Stimulated activated CD8-positive, alpha-beta memory T cell treated with anti-CD3 and anti-CD28 coated beads, Interleukin-15, amount 100 ng/mL, for 1 hour (primary cell): ENCODE measurements at regions not wholly inside any gene's neighbourhood (a gene's known extent, or its start where the extent isn't known, plus 50 kb on each side); places are given as distances from the start of the nearest gene placed in this dataset.

Experiments
- DNase-seq: peaks from one replicate; pipeline ENCODE4 v3.0.0-alpha.2; 2020; ENCODE audit warnings: low read depth

DNA sequence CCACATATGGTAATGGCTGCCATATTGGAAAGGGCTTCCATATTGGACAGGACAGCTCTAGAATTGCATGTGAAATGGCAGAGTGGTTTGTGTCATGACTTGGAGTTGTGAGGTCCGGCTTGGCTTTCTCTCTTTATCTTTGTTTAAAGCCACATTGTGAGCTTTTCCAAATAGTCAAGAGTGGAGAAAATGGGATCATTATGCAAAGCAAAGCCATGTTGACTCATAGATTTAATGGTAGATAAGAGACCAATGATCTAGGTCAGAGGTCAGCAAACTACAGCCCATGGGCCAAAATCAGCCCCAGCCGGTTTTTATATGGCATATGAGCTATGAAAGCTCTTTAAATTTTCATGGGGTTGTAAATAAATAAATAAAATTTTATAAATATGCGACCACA is 449.1 kb downstream of the BCL11B start:
- DNase-seq, result no peak

DNA sequence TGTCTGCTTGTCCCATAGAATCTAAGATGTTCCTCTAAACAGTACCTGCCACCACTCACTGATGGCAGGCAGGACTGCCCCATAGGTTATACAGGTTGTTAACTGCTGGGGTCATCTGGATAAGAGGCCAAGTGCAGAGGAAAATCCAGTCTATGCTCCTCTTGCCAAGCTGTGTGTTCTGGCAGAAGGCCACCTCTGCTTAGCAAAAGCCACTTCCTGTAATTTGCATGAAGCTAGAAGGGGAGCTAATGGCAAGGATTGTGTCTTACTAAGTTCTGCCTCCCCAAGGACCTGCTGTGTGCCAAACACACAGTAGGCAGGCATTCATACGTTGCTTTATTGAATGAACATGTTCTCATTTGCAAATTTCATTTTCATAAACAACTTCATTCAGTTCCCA is 445.4 kb downstream of the BCL11B start:
- no peak for DNase-seq

DNA sequence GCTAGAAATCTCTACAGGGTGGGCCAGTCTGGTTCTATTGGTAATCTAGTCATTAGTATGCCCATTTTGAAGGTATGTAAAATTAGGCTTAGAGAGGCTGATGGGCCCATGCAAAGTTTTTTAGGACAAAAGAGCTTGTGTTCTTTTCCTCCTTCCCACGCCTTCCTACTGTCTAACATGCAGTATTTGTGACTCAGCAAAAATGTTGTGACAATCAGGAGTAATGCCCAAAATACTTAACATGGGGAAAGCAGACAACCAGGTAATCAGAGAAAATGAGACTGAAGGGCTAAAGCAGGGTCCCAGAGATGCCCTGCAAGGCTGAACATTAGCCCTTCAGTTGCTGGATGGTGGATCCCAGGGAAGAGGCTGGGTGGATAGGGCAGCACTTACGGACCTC is 437.9 kb downstream of the BCL11B start:
- no peak for DNase-seq

DNA sequence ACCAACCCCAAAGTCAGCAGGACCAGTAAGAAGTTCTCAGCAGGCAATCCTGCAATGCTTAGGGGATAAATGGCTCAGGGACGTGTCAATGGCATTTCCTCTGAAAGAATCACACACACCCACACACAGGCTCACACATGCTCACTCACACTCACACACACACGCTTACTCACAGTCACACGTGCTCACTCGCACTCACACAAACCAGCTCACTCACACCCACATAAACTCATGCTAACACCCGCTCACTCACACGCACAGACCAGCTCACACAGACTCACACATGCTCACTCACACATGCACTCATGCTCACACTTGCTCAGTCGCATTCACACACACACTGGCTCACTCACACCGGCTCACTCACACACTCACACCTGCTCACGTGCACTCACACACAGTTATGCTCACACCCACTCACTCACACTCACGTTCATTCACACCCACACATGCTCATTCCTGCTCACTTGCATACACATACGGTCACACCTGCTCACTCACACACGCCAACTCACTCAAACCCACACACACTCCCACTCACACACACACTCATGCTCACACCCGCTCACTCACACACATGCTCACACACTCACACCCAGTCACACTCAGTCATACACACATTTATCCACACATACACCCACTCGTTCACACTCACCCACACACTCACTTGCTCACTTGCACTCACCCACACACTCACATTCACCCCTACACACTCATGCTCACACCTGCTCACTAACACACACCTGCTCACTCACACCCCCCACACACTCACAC is 436.8 kb downstream of the BCL11B start:
- DNase-seq, result no peak

DNA sequence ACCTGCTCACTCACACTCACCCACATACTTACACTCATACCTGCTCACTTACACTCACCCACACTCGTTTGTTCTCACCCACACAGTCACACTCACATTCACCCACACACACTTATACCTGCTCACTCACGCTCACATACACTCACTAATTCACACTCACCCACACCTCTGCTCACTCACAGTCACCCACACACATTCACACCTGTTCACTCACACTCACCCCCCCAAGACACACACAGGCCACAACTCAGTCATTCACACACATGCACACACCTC is 436.2 kb downstream of the BCL11B start:
- no peak for DNase-seq

DNA sequence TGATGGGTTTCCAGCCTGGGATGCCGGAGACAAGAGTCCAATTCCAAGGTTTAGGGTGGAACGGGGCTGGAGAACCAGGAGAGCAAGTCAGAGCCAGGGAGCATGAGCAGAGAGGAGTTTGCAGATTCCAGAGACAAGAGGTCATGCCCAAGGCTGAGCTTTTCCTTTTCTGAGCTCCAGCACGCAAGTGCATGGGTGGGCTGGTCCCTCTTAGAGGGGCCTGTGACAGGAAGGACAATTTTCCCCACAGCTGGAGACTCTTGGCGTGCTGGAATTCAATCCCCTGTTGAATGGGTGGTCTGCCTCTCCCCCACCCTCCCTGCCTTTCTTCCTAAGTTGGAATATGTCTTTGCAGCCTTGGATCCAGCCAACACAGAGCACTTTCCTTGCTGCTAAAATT is 431.9 kb downstream of the BCL11B start:
- DNase-seq, result no peak

DNA sequence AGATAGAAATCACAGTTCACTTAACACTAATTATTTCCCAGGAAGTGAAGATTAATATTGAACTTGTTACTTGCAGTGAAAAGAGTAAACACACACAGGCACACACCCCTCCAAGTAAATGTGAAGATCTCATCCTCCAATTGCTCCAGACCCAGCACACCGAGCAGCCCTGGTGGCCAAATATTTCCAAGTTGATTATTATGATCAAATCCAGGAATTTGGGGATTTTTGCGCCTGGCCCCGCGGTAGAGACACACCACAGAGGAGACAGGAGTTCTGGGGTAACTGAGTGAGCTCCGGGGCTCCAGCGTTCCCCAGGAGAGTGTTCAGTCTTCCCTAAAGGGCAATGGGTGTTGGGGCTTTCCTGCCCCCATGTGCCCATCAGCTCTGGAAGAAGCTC is 431.5 kb downstream of the BCL11B start:
- DNase-seq, result no peak

DNA sequence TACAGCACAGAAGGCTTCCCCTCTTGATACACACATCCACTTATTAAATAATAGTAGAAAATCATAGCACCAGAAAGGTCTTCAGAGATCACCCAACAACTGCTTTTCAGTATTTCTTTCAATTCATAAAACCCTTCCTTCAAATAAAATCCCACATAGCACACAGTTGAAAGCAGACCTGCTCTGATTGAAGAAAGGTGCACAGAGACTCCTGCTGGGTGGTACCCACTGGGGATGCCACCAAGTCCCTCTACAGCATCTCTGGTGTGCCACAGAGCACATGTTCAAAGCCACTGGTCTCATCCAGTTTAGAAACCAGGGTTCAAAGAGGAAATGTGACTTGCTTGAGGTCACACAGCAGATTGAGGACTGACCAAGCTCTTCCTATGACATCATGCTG is 427.5 kb downstream of the BCL11B start:
- no peak for DNase-seq

DNA sequence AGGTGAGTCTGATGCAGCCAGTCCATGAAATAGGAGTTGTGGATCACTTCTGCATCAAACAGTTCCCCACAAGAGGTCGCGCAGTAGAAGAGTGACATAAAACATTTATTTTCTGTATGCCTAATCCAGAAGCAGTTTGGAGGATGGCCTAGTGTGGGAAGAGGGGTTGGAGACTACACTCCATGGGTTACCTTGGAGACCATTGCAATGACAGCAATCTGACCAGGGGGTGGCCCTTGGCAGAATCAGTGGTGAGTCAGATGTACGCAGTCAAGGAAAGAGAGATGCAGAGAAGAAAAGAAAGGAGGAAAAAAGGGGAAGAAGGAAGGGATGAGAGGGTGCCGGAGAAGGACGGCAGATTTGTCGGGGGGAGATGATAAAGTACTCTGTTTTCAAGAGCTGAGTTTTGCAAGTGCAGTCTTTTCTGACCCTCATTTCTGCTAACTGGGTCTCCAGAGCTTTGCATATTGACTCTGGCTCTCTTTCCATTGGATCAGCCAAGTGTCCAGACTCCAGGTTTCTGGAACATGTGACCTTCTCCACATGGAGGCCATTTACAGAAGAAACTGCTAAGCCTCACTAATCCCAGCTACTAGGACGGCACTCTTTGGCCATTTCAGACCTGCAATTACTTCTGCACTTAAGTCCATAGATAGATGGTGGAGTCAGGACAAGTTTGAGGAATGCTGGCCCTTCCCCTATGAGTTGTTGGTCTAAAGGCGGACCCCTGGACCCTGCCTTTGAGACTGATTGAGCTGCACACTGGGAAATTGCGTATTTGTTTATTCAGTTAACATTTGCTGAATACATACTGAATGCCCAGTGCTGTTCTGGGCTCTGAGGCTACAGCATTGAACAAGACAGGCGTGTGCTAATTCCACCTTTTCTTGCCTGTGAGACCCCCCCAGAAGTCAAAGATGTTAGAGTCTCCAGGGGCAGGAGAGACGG is 424.2 kb downstream of the BCL11B start:
- DNase-seq, result no peak

DNA sequence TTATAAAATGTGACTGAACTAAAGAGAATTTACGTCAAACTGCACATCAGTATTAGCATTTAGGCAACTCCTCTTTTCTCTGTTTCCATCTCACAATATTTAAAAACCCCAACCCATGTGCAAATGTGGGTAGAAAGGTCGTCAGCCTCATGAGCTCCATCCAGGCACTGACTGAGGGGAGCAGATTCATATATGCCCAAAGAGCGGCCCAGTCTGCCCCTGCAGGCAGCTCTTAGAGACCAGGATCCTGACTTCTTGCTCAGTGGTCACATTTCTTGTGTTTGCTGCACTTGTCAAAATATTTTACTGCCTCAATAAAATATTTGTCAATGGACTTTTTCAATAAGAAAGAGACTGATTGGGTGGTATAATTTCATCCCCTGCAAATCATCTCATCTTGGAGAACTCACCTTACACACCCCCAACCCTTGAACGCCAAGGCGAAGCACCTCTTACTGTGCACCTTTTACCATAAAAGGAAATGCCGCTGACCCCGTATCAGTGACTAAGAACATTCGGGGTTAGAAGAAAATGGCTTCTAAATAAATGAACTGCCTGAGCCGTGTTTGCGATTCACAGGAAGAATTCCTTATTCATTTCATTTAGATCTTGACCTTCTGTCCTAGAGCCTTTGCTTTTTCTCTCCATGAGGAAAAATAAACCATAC is 418.8 kb downstream of the BCL11B start:
- DNase-seq, result no peak

DNA sequence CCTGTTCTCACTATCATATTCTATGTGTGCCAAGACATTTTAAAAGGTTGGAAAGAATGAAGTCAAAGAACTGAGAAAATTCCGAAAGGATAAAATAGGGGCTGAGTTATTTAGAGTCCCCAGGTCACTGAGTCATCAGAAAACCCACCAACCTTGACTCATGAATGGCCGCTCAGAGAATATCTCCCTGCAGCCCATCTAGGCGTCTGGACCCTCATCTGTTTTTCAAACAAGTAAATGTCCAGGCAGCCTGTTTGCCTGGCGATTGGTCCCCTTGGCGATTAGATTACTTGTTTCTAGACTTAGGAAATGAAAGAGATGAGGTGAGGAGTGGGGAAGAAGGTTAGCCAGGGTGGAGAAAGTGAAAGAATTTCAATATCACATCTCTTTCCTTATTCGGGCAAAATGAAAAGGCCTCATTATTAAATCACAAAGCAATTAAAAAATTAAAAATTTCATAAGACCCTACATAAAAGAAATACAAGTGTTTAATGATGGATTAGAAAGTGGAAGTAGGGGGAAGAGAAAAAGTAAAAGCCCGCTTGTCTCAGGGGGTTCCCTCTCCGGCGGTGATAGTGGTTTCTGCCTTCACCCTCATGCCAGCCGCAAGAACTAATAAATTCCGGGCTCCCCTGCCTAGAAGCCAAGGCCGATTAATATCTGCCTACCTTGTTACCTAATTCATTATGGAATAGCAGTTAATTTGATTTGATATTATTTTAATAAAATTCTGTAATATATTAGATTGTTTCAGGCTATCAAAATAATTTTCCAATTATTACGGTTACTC is 415.9 kb downstream of the BCL11B start:
- no peak for DNase-seq

DNA sequence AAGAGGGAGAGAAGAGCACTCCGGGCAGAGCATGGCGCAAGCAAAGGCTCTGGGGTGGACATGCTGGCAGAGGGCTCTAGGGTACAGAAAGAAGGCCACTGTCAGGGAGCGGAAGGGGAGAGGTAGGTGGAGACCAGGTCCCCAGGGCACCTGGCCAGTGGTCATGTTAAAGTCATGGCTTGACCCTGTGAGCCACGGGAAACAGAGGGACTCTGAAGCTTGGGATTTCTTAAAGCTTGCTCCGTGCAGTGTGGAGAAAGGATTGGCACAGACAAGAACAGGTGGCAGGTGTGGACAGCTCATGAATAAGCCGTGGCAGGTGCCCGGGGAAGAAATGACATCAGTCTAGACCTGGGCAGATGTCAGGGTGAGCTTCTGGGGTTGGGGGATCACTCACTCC is 413.8 kb downstream of the BCL11B start:
- no peak for DNase-seq

DNA sequence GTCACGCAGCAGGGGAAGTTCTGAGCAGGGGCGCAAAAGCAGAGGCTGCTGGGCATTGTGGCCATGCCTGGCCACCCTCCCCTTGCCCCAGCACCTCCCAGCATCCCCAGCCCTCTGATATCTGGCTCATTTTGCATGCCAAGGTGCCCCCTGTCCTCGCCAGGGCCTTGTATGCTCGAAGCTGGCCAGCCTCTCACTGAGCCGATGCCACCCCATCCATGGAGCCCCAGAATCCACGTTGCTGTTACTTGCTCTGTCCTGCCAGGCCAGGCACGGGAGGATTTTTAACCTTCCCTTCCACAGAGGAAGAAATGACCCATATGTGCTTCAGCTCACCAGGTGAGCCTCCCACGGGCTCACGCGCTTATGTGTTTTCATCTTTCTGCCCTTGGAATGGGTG is 413.4 kb downstream of the BCL11B start:
- DNase-seq, result no peak

DNA sequence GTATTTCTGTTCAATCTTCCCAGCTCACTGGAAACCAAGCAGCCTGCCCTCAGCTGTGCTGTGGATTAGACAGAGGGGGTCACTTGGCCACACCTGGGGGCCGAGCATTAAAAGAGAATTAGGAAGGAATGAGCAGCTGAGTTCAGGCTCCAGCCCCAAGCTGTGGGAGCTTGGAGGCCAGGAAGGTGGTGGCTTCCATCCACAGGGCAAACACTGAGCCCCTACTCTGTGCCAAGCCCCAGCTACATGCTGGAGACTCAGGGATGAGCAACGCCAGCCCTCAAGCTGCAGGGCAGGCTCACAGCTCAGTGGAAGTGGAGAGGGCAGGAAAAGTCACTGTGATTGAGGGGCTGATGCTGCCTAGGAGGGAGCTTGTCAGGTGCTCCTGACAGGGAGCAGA is 412.7 kb downstream of the BCL11B start:
- no peak for DNase-seq

DNA sequence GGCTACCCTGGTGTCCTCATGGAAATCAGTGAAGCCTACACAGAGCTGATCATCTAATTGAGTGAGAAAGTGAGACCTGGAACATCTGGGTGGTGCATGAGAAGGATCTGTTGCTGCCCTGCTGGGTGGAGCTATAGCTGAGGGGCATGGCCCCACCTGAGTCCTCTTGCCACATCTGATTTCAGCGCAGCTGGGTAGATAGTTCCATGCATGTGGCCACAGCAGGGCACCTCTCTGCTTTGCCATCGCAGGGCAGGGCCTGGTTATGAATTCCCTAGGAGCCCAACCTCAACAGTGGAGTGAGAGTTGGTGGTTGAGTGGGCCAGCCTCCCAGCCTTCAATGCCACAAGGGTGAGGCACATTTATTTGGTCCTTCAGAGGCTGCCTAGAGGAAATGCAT is 407.8 kb downstream of the BCL11B start:
- no peak for DNase-seq

DNA sequence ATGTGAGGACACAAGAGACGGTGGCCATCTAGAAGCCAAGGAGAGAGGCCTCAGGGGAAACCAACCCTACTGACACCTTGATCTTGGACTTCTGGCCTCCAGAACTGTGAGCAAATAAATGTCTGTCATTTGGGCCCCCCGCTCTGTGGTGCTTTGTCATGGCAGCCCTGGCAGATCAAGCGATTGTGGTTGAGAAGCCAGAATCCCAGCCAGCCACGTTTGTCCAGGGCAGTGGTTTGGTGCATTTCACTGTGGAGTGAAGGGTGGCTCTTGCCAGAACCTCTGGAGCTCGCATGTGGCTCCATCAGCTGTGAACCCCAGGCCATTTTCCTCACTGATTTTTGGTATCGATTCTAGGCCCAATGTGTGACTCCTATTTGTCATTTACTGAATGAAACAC is 404.9 kb downstream of the BCL11B start:
- no peak for DNase-seq

DNA sequence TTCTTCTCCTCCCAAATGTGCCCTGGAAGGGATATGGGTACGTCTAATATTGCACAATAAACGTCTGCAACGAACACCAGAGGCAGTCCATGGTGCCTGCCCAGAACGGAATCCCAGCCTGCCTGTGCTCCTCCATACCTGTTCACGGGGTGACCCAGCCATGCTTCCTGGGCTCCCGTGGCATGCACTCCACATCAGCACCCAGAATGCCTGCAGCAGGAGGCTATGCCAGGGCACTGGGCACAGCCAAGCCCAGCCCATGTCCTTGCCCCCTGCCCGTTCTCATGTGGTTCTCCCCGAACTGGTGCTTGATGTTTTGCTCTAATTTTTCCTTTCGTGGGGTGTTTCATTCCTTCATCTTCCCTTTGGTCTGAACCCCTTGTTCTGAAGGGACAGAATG is 404.3 kb downstream of the BCL11B start:
- DNase-seq, result no peak

DNA sequence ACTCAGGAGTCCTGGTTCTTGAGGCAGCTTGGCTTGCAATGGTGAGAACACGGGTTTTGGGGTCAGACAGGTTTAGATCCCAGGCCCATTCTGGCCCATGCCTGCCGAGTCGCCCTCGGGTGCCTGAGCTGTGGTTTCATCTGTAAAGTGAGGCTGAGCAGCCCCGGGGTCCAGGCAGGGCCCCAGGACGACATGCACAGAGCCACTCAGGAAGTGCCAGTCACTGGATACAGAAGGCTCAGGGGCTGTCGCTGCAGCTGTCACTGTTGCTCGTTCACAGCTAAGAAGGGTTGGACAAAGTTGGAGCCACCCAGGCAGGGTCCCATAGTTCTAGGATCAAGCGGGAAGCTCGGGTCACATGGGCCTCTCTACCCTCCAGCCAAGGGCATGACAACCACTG is 403.1 kb downstream of the BCL11B start:
- no peak for DNase-seq

DNA sequence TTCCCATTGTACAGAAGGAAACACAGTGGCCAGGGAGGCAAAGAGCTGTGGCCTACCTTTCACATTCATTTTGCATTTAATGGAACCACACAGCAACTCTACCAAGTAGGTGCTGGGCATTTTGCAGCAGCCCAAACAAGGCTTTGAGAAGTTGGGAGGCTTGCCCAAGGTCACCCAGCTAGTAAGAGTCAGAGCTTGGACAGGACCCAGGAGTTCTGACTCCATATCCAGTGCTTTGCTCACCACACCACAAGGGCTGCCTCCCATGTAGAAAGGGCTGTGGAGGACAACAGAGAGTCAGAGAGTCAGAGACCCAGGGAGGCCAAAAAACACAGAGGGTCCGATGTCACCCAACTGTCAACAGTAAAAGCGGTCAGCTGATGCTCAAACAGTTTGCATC is 400.2 kb downstream of the BCL11B start:
- DNase-seq, result no peak

DNA sequence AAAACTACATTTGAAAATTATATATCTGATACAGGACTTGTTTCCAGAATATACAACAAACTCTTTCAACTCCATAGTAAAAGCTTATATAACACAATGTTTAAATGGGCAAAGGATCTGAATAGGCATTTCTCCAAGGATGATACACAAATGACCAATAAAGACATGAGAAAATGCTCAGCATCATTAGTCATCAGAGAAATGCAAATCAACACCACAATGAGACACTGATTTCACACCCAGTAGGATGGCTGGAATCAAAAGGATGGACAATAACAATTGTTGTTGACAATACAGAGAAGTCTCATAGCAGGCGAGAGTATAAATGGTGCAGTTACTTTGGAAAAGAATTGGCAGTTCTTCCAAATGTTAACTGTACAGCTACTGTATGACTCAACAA is 394.9 kb downstream of the BCL11B start:
- no peak for DNase-seq

DNA sequence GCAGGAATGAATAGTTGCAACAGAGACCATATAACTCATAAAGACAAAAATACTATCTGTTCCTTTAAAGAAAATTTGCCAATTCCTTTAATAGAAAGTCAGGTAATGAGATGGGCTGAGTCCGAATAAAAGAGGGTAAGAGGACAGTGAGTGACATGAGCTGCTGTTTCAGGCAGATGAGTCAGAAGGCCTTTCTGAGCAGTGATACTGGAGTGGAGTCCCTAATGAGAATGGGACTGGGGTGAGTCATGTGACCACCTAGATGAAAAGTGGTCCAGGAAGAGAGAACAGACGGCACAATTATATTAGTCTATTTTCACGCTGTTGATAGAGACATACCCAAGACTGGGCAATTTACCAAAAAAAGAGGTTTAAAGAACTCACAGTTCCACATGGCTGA is 393.7 kb downstream of the BCL11B start:
- DNase-seq, result no peak

DNA sequence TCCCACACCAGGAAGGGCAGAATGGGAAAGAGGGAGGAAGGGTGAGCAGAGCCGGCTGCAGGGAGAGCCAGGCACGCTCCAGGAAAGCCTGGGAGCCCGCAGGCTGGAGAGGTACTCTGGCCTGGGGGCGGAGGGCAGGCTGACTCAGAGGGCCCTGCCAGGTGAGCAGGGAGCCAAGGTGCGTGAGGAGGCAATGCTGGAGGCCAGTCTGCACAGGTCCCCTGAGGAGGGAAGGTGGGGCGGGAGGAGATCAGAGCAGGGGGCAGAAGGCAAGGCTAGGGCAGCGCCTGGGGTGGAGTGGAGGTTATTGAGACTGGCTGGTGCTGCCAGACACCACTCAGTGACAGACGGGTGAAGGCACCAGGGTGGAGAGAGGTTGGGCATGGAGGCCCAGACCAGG is 385.0 kb downstream of the BCL11B start:
- no peak for DNase-seq
